ENCODE measurements at regions not wholly inside any gene's neighbourhood (a gene's known extent, or its start where the extent isn't known, plus 50 kb on each side); places are given as distances from the start of the nearest gene placed in this dataset.

GRCh38 chr2:16302431-16303272 is 362.3 kb downstream of the MYCN start:
- H3K27ac Mint-ChIP-seq (ENCODE audit: unreplicated experiment) = no peak overlapping the region
- TF ChIP-seq CTCF (IDR thresholded peaks at IDR 0.05; ENCODE audit: partially characterized antibody, unreplicated experiment) = no peak
- H3K4me1 Mint-ChIP-seq (ENCODE audit: low read depth, unreplicated experiment) = no peaks in the 10 kb centered on the region
- no peak overlapping the region for H3K4me3 Mint-ChIP-seq (ENCODE audit: unreplicated experiment)
- H3K27me3 Mint-ChIP-seq (ENCODE audit: unreplicated experiment) = peaks cover 3% of the 10 kb centered on the region
- H3K9me3 Mint-ChIP-seq (ENCODE audit: unreplicated experiment) = no peaks in the 10 kb centered on the region
- no peak for DNase-seq
- H3K36me3 Mint-ChIP-seq (ENCODE audit: unreplicated experiment) = peaks cover 4% of the 10 kb centered on the region

- Mint-ChIP-seq H3K36me3 (ENCODE audit: unreplicated experiment) (peaks cover 4% of the 10 kb centered on the region), H3K4me3 (ENCODE audit: unreplicated experiment) (no peak overlapping the region)
Measured at GRCh38 chr2:16301961-16302360, 361.6 kb downstream of the MYCN start.

GRCh38 chr2:16298866-16299265 is 358.5 kb downstream of the MYCN start:
- Mint-ChIP-seq H3K4me3 (ENCODE audit: unreplicated experiment) (no peak overlapping the region), H3K36me3 (ENCODE audit: unreplicated experiment) (peaks cover 10% of the 10 kb centered on the region), H3K27me3 (ENCODE audit: unreplicated experiment) (peaks cover 7% of the 10 kb centered on the region), H3K27ac (ENCODE audit: unreplicated experiment) (no peak overlapping the region), H3K4me1 (ENCODE audit: low read depth, unreplicated experiment) (peaks cover 11% of the 10 kb centered on the region), H3K9me3 (ENCODE audit: unreplicated experiment) (peaks cover under 1% of the 10 kb centered on the region)
- TF ChIP-seq CTCF (IDR thresholded peaks at IDR 0.05; ENCODE audit: partially characterized antibody, unreplicated experiment) = no peak
- DNase-seq = no peak

More at GRCh38 chr2:16301961-16302360, 361.6 kb downstream of the MYCN start:
- Mint-ChIP-seq H3K4me1 (ENCODE audit: low read depth, unreplicated experiment) (no peaks in the 10 kb centered on the region), H3K9me3 (ENCODE audit: unreplicated experiment) (no peaks in the 10 kb centered on the region), H3K27ac (ENCODE audit: unreplicated experiment) (no peak overlapping the region), H3K27me3 (ENCODE audit: unreplicated experiment) (peaks cover 3% of the 10 kb centered on the region)
- DNase-seq = no peak
- TF ChIP-seq CTCF (IDR thresholded peaks at IDR 0.05; ENCODE audit: partially characterized antibody, unreplicated experiment) = no peak

GRCh38 chr2:16296331-16297250 is 356.2 kb downstream of the MYCN start:
- peaks cover 28% of the 10 kb centered on the region for H3K4me1 Mint-ChIP-seq (ENCODE audit: low read depth, unreplicated experiment)
- no peak for TF ChIP-seq CTCF (IDR thresholded peaks at IDR 0.05; ENCODE audit: partially characterized antibody, unreplicated experiment)
- peaks cover 11% of the 10 kb centered on the region for H3K27me3 Mint-ChIP-seq (ENCODE audit: unreplicated experiment)
- peaks cover 9% of the 10 kb centered on the region for H3K9me3 Mint-ChIP-seq (ENCODE audit: unreplicated experiment)
- DNase-seq = no peak
- H3K4me3 Mint-ChIP-seq (ENCODE audit: unreplicated experiment) = no peak overlapping the region
- no peak overlapping the region for H3K27ac Mint-ChIP-seq (ENCODE audit: unreplicated experiment)
- peaks cover 6% of the 10 kb centered on the region for H3K36me3 Mint-ChIP-seq (ENCODE audit: unreplicated experiment)

- no peak overlapping the region for H3K27ac Mint-ChIP-seq (ENCODE audit: unreplicated experiment)
- peaks cover 11% of the 10 kb centered on the region for H3K27me3 Mint-ChIP-seq (ENCODE audit: unreplicated experiment)
- peaks cover 6% of the 10 kb centered on the region for H3K36me3 Mint-ChIP-seq (ENCODE audit: unreplicated experiment)
- H3K4me3 Mint-ChIP-seq (ENCODE audit: unreplicated experiment) = no peak overlapping the region
- DNase-seq = no peak
- H3K9me3 Mint-ChIP-seq (ENCODE audit: unreplicated experiment) = peaks cover 9% of the 10 kb centered on the region
- H3K4me1 Mint-ChIP-seq (ENCODE audit: low read depth, unreplicated experiment) = peaks cover 28% of the 10 kb centered on the region
- no peak for TF ChIP-seq CTCF (IDR thresholded peaks at IDR 0.05; ENCODE audit: partially characterized antibody, unreplicated experiment)
Measured at GRCh38 chr2:16296038-16296290, 355.6 kb downstream of the MYCN start.
